ENCODE measurements at regions not wholly inside any gene's neighbourhood (a gene's known extent, or its start where the extent isn't known, plus 50 kb on each side); places are given as distances from the start of the nearest gene placed in this dataset.
"Not testable (repeated sequence)": the region's sequence is repeated elsewhere in the genome, so short reads cannot be mapped to it uniquely, and the experiment has no call there.

- not testable (repeated sequence) for DNase-seq
Measured at GRCh38 chr7:142495301-142495700, 237.4 kb upstream of the PRSS58 start.

GRCh38 chr7:142494021-142494420, 236.2 kb upstream of the PRSS58 start:
- DNase-seq = no peak

GRCh38 chr7:142488842-142489241, 231.0 kb upstream of the PRSS58 start:
- no peak for DNase-seq

- no peak for DNase-seq
Measured at GRCh38 chr7:142488036-142488633, 230.3 kb upstream of the PRSS58 start.

GRCh38 chr7:142487565-142487964, 229.7 kb upstream of the PRSS58 start:
- not testable (repeated sequence) for DNase-seq

GRCh38 chr7:142487124-142487523, 229.3 kb upstream of the PRSS58 start:
- DNase-seq = no peak

- DNase-seq = no peak
Measured at GRCh38 chr7:142485617-142486226, 227.9 kb upstream of the PRSS58 start.

GRCh38 chr7:142483659-142484317, 225.9 kb upstream of the PRSS58 start:
- no peak for DNase-seq

- DNase-seq = peak; percentile 23
Measured at GRCh38 chr7:142482891-142483658, 225.2 kb upstream of the PRSS58 start.

- no peak for DNase-seq
Measured at GRCh38 chr7:142481548-142481947, 223.7 kb upstream of the PRSS58 start.

GRCh38 chr7:142478479-142479220, 220.8 kb upstream of the PRSS58 start:
- no peak for DNase-seq

GRCh38 chr7:142477801-142478200, 219.9 kb upstream of the PRSS58 start:
- not testable (repeated sequence) for DNase-seq

GRCh38 chr7:142477079-142477651, 219.3 kb upstream of the PRSS58 start:
- no peak for DNase-seq

GRCh38 chr7:142476077-142476476, 218.2 kb upstream of the PRSS58 start:
- DNase-seq = no peak

GRCh38 chr7:142471820-142472219, 214.0 kb upstream of the PRSS58 start:
- DNase-seq = no peak

GRCh38 chr7:142470544-142470830, 212.6 kb upstream of the PRSS58 start:
- no peak for DNase-seq

- DNase-seq = no peak
Measured at GRCh38 chr7:142469696-142470543, 212.1 kb upstream of the PRSS58 start.

GRCh38 chr7:142468871-142469665, 211.2 kb upstream of the PRSS58 start:
- no peak for DNase-seq

- DNase-seq = not testable (repeated sequence)
Measured at GRCh38 chr7:142467056-142467655, 209.3 kb upstream of the PRSS58 start.

GRCh38 chr7:142463401-142463850, 205.6 kb upstream of the PRSS58 start:
- no peak for DNase-seq
